ENCODE measurements at regions not wholly inside any gene's neighbourhood (a gene's known extent, or its start where the extent isn't known, plus 50 kb on each side); places are given as distances from the start of the nearest gene placed in this dataset.

DNA sequence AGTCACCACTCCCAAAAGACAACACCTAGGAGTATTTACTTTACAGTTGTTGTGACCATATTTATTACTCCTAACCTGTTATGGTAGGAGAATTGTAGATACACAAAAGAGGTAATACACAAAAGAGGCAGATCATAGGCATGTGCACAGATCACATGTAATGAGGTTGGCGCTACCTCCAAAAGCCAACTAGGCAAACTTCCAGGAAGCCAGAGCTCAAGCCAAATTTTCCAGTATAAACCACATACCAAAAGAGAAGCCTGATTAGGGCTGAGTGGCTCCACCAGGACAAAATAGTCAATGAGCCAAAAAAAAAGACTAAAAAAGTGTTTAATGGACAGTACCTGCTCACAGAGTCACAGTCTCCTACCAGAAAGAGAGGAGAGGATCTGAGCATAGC is 195.0 kb upstream of the PBX1 start:
- no peak for ATAC-seq (replicated peaks in 1 of 4)
- H3K9me3 Mint-ChIP-seq, result peaks cover 13 to 45% (median 26%) of the 10 kb centered on the region in 3 donors
- POLR2A ChIA-PET, result interaction anchor here in 1 of 2 donors (0.6 kb wide), 1 partner anchor 27 kb away, joined by 3 read pairs; no protein-coding TSS in a partner anchor

DNA sequence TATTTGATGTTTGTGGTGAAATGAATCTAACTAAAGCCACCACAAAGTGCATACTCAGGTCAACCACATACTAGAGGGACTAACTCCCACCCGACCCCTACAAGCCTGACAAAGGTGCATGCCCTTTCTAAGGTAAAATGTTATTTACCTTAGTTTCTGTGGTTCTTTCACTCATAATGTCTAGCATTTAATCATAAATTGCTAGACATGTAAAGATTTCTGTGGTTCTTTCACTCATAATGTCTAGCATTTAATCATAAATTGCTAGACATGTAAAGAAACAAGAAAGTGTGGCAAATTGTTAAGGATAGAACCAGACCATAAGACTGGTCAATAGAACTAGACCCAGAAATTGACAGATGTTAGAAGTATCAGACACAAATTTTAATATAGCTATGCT is 193.0 kb upstream of the PBX1 start:
- Histone ChIP-seq H3K9me3 (no peaks in the 10 kb centered on the region), H3K4me3 (ENCODE audit: control insufficient read depth in 1 of 2, extremely low read depth in 1 of 2, low read length in 1 of 2) (no peak overlapping the region), H3K4me1 (ENCODE audit: control insufficient read depth in 1 of 2, extremely low read depth in 1 of 2, insufficient read depth in 2 of 2, low read length in 2 of 2) (no peaks in the 10 kb centered on the region), H3K27ac (ENCODE audit: low read length) (no peak overlapping the region), H3K36me3 (ENCODE audit: control insufficient read depth in 2 of 2, extremely low read depth in 1 of 2, insufficient read depth in 1 of 2, low read length in 1 of 2) (no peaks in the 10 kb centered on the region), H3K27me3 (replicated peaks in 1 of 2; ENCODE audit: control insufficient read depth in 2 of 2, extremely low read depth in 1 of 2, insufficient read depth in 2 of 2, low read length in 1 of 2) (no peaks in the 10 kb centered on the region)
- ChIA-PET POLR2A (no interaction called here), CTCF (interaction anchor here in 1 of 2 donors (0.7 kb wide), 1 partner anchor 36 kb away, joined by 4 read pairs; no protein-coding TSS in a partner anchor)
- peaks cover 8 to 49% (median 25%) of the 10 kb centered on the region in 3 donors for H3K9me3 Mint-ChIP-seq
- no peak for ATAC-seq (replicated peaks in 1 of 4)
- H3K4me1 Mint-ChIP-seq, result no peaks in the 10 kb centered on the region
- H3K27me3 Mint-ChIP-seq, result no peaks in the 10 kb centered on the region
- no peak overlapping the region for H3K27ac Mint-ChIP-seq
- DNase-seq, result no peak
- H3K4me3 Mint-ChIP-seq, result no peak overlapping the region
- WGBS (ENCODE audit: insufficient coverage), result no CpG with 5 or more reads among the region's 1 CpG
- no peaks in the 10 kb centered on the region for H3K36me3 Mint-ChIP-seq

More for the DNA sequence above, 195.0 kb upstream of the PBX1 start:
- WGBS (ENCODE audit: insufficient coverage), result no CpG with 5 or more reads among the region's 1 CpG
- CTCF ChIA-PET, result no interaction called here
- no peak overlapping the region for H3K27ac ChIP-seq (ENCODE audit: low read length)
- Mint-ChIP-seq H3K27ac (no peak overlapping the region), H3K4me1 (no peaks in the 10 kb centered on the region), H3K4me3 (no peak overlapping the region), H3K36me3 (no peaks in the 10 kb centered on the region), H3K27me3 (no peaks in the 10 kb centered on the region)
- DNase-seq, result no peak
- no peaks in the 10 kb centered on the region for H3K36me3 ChIP-seq (ENCODE audit: control insufficient read depth in 2 of 2, extremely low read depth in 1 of 2, insufficient read depth in 1 of 2, low read length in 1 of 2)
- no peaks in the 10 kb centered on the region for H3K4me1 ChIP-seq (ENCODE audit: control insufficient read depth in 1 of 2, extremely low read depth in 1 of 2, insufficient read depth in 2 of 2, low read length in 2 of 2)
- no peak overlapping the region for H3K4me3 ChIP-seq (ENCODE audit: control insufficient read depth in 1 of 2, extremely low read depth in 1 of 2, low read length in 1 of 2)
- H3K9me3 ChIP-seq, result no peaks in the 10 kb centered on the region
- H3K27me3 ChIP-seq (replicated peaks in 1 of 2; ENCODE audit: control insufficient read depth in 2 of 2, extremely low read depth in 1 of 2, insufficient read depth in 2 of 2, low read length in 1 of 2), result no peaks in the 10 kb centered on the region

GRCh38 chr1:164369698-164370365 is 189.2 kb upstream of the PBX1 start:
- H3K36me3 Mint-ChIP-seq, result no peaks in the 10 kb centered on the region
- Histone ChIP-seq H3K27ac (ENCODE audit: low read length) (no peak overlapping the region), H3K4me3 (ENCODE audit: control insufficient read depth in 1 of 2, extremely low read depth in 1 of 2, low read length in 1 of 2) (no peak overlapping the region), H3K4me1 (ENCODE audit: control insufficient read depth in 1 of 2, extremely low read depth in 1 of 2, insufficient read depth in 2 of 2, low read length in 2 of 2) (no peaks in the 10 kb centered on the region), H3K27me3 (replicated peaks in 1 of 2; ENCODE audit: control insufficient read depth in 2 of 2, extremely low read depth in 1 of 2, insufficient read depth in 2 of 2, low read length in 1 of 2) (no peaks in the 10 kb centered on the region), H3K9me3 (no peaks in the 10 kb centered on the region), H3K36me3 (ENCODE audit: control insufficient read depth in 2 of 2, extremely low read depth in 1 of 2, insufficient read depth in 1 of 2, low read length in 1 of 2) (no peaks in the 10 kb centered on the region)
- no peak overlapping the region for H3K27ac Mint-ChIP-seq
- ChIA-PET CTCF (no interaction called here), POLR2A (interaction anchor here in 1 of 2 donors (0.7 kb wide), 1 partner anchor 439 kb away, joined by 3 read pairs; no protein-coding TSS in a partner anchor)
- DNase-seq, result no peak
- WGBS (ENCODE audit: insufficient coverage), result 80% methylated on average over 1 of the region's 4 CpGs
- no peaks in the 10 kb centered on the region for H3K4me1 Mint-ChIP-seq
- no peak overlapping the region for H3K4me3 Mint-ChIP-seq
- ATAC-seq (replicated peaks in 1 of 4), result no peak
- no peaks in the 10 kb centered on the region for H3K27me3 Mint-ChIP-seq
- peaks cover 14 to 53% (median 24%) of the 10 kb centered on the region in 3 donors for H3K9me3 Mint-ChIP-seq

- Histone ChIP-seq H3K4me3 (ENCODE audit: control insufficient read depth in 1 of 2, extremely low read depth in 1 of 2, low read length in 1 of 2) (no peak overlapping the region), H3K4me1 (ENCODE audit: control insufficient read depth in 1 of 2, extremely low read depth in 1 of 2, insufficient read depth in 2 of 2, low read length in 2 of 2) (no peaks in the 10 kb centered on the region), H3K9me3 (no peaks in the 10 kb centered on the region), H3K36me3 (ENCODE audit: control insufficient read depth in 2 of 2, extremely low read depth in 1 of 2, insufficient read depth in 1 of 2, low read length in 1 of 2) (no peaks in the 10 kb centered on the region), H3K27ac (ENCODE audit: low read length) (no peak overlapping the region), H3K27me3 (replicated peaks in 1 of 2; ENCODE audit: control insufficient read depth in 2 of 2, extremely low read depth in 1 of 2, insufficient read depth in 2 of 2, low read length in 1 of 2) (no peaks in the 10 kb centered on the region)
- ATAC-seq (replicated peaks in 1 of 4) (no peak), DNase-seq (no peak)
- POLR2A ChIA-PET, result no interaction called here
- peaks cover 6 to 16% (median 11%) of the 10 kb centered on the region in 3 donors for H3K9me3 Mint-ChIP-seq
- no peak overlapping the region for H3K4me3 Mint-ChIP-seq
- H3K27me3 Mint-ChIP-seq, result no peaks in the 10 kb centered on the region
- CTCF ChIA-PET, result no interaction called here
- H3K4me1 Mint-ChIP-seq, result no peaks in the 10 kb centered on the region
- no peaks in the 10 kb centered on the region for H3K36me3 Mint-ChIP-seq
- H3K27ac Mint-ChIP-seq, result no peak overlapping the region
- WGBS (ENCODE audit: insufficient coverage), result 30% methylated on average over 2 of the region's 4 CpGs
Observed at GRCh38 chr1:164380893-164381292, 178.1 kb upstream of the PBX1 start.

DNA sequence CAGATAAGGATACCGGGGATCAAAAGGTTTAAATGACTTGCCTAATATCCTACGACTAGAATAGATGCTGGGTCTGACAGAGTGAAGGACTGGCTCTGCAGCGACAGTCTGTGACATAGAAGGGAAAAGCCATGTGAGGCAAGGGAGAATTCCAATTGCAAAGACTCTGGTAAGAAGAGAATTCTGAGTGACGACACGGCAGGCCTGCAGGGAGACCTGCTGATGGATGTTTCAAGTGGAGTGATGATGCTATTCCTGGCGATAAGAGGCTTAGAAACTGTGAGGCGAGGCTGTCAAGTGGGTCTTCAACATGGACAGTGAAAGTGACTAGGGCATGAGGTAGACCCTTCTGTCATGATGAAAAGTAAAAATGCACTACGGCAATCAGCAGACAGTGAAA is 176.6 kb upstream of the PBX1 start:
- CTCF ChIA-PET, result no interaction called here
- WGBS (ENCODE audit: insufficient coverage), result 85% methylated on average over 3 of the region's 8 CpGs
- DNase-seq, result no peak
- H3K27me3 Mint-ChIP-seq, result no peaks in the 10 kb centered on the region
- peaks cover 6 to 21% (median 20%) of the 10 kb centered on the region in 3 donors for H3K9me3 Mint-ChIP-seq
- H3K4me1 ChIP-seq (ENCODE audit: control insufficient read depth in 1 of 2, extremely low read depth in 1 of 2, insufficient read depth in 2 of 2, low read length in 2 of 2), result no peaks in the 10 kb centered on the region
- H3K4me1 Mint-ChIP-seq, result no peaks in the 10 kb centered on the region
- no peak overlapping the region for H3K4me3 Mint-ChIP-seq
- H3K27me3 ChIP-seq (replicated peaks in 1 of 2; ENCODE audit: control insufficient read depth in 2 of 2, extremely low read depth in 1 of 2, insufficient read depth in 2 of 2, low read length in 1 of 2), result no peaks in the 10 kb centered on the region
- H3K36me3 ChIP-seq (ENCODE audit: control insufficient read depth in 2 of 2, extremely low read depth in 1 of 2, insufficient read depth in 1 of 2, low read length in 1 of 2), result no peaks in the 10 kb centered on the region
- H3K9me3 ChIP-seq, result no peaks in the 10 kb centered on the region
- no peak overlapping the region for H3K4me3 ChIP-seq (ENCODE audit: control insufficient read depth in 1 of 2, extremely low read depth in 1 of 2, low read length in 1 of 2)
- no peak for ATAC-seq (replicated peaks in 1 of 4)
- H3K36me3 Mint-ChIP-seq, result no peaks in the 10 kb centered on the region
- H3K27ac Mint-ChIP-seq, result no peak overlapping the region
- H3K27ac ChIP-seq (ENCODE audit: low read length), result no peak overlapping the region
- POLR2A ChIA-PET, result no interaction called here

DNA sequence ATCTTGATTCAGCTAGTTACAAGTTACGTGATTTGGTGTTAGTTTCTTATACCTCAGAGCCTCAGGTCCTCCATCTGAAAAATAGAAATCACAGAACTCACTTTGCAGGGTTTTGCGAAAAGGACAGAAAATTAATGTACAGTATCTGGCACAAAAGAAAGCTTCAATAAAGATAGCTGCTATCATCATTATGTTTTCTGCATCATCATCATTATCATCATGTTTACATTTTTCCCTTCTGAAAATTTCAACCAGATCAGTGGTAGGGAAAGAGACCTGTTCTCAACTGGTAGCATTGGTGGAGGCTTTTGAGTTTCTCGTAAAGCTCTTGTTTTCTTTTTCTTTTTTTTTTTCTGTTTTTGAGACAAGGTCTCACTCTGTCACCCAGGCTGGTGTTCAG is 174.7 kb upstream of the PBX1 start:
- Histone ChIP-seq H3K27me3 (replicated peaks in 1 of 2; ENCODE audit: control insufficient read depth in 2 of 2, extremely low read depth in 1 of 2, insufficient read depth in 2 of 2, low read length in 1 of 2) (no peaks in the 10 kb centered on the region), H3K9me3 (no peaks in the 10 kb centered on the region), H3K4me1 (ENCODE audit: control insufficient read depth in 1 of 2, extremely low read depth in 1 of 2, insufficient read depth in 2 of 2, low read length in 2 of 2) (no peaks in the 10 kb centered on the region), H3K27ac (ENCODE audit: low read length) (no peak overlapping the region), H3K4me3 (ENCODE audit: control insufficient read depth in 1 of 2, extremely low read depth in 1 of 2, low read length in 1 of 2) (no peak overlapping the region), H3K36me3 (ENCODE audit: control insufficient read depth in 2 of 2, extremely low read depth in 1 of 2, insufficient read depth in 1 of 2, low read length in 1 of 2) (no peaks in the 10 kb centered on the region)
- DNase-seq (no peak), ATAC-seq (replicated peaks in 1 of 4) (no peak)
- WGBS (ENCODE audit: insufficient coverage), result no CpG with 5 or more reads among the region's 3 CpGs
- no peak overlapping the region for H3K4me3 Mint-ChIP-seq
- H3K27ac Mint-ChIP-seq, result no peak overlapping the region
- no peaks in the 10 kb centered on the region for H3K27me3 Mint-ChIP-seq
- H3K36me3 Mint-ChIP-seq, result no peaks in the 10 kb centered on the region
- POLR2A ChIA-PET, result no interaction called here
- peaks cover 6 to 31% (median 26%) of the 10 kb centered on the region in 3 donors for H3K9me3 Mint-ChIP-seq
- CTCF ChIA-PET, result no interaction called here
- H3K4me1 Mint-ChIP-seq, result no peaks in the 10 kb centered on the region
